Endothelial cell of umbilical vein (primary cell): ENCODE measurements at regions not wholly inside any gene's neighbourhood (a gene's known extent, or its start where the extent isn't known, plus 50 kb on each side); places are given as distances from the start of the nearest gene placed in this dataset.

Source experiments
- BruUV-seq: library from RNA; stranded (reverse); fragments of 400-500 nt; replicated peaks from 2 replicates; lab custom pipeline; 2021; lab: Mats Ljungman, UMichigan
- CTCF ChIA-PET: fragments of 300-600, 350-600 bp; sonication (Branson Sonifier 250); formaldehyde crosslinking; loops from one replicate; lab custom pipeline; 2021; ENCODE audit warnings: antibody characterized with exemption, inconsistent platforms; lab: Charles Lee
- POLR2A ChIA-PET: fragments of 300-600, 350-600 bp; sonication (Branson Sonifier 250); formaldehyde crosslinking; loops from one replicate; lab custom pipeline; 2021; ENCODE audit warnings: antibody characterized with exemption, inconsistent platforms; lab: Charles Lee
- DNase-seq: peaks from one replicate; pipeline ENCODE4 v3.0.0-alpha.2; 2011; ENCODE audit warnings: low read depth, low spot score
- FAIRE-seq: peaks from 2 replicates; lab custom pipeline; 2011; peaks lifted over from hg19 to GRCh38; lab: Jason Lieb, UNC
- H2AFZ ChIP-seq: 2 replicates; pipeline ENCODE4 v1.6.0; 2012; ENCODE audit warnings: low read depth, low read length, control low read depth, inconsistent platforms
- H3K27ac ChIP-seq: 2 replicates; pipeline ENCODE4 v1.5.1; 2011; ENCODE audit warnings: low read depth, mild to moderate bottlenecking, control low read depth, low read length, moderate library complexity; ENCODE audit not compliant: insufficient read depth
- H3K27me3 ChIP-seq, 2 experiments: 2 replicates each; pipeline versions ENCODE4 v1.6.0 to v1.6.1; 2011; ENCODE audit warnings: low read length in 2 of 2, mixed read lengths in 1 of 2; ENCODE audit not compliant: control insufficient read depth in 2 of 2, insufficient read depth in 2 of 2
- H3K36me3 ChIP-seq, 2 experiments: 2 replicates in 1 of 2; 3 replicates in 1 of 2; pipeline ENCODE4 v1.5.1; 2011; ENCODE audit warnings: low read length in 2 of 2, mild to moderate bottlenecking in 1 of 2, moderate library complexity in 1 of 2; ENCODE audit not compliant: control insufficient read depth in 2 of 2, insufficient read depth in 2 of 2; ENCODE audit errors: extremely low read depth in 1 of 2
- H3K4me1 ChIP-seq: 3 replicates; pipeline ENCODE4 v1.5.1; 2011; ENCODE audit warnings: mild to moderate bottlenecking, low read length; ENCODE audit not compliant: control insufficient read depth, insufficient read depth; ENCODE audit errors: extremely low read depth
- H3K4me2 ChIP-seq: 2 replicates; pipeline ENCODE4 v1.6.1; 2011; ENCODE audit warnings: low read length, control low read depth, mixed read lengths; ENCODE audit not compliant: insufficient read depth
- H3K4me3 ChIP-seq, 3 experiments: fragments of 200-600 bp in 1 of 3; sonication (generic), shearing (Covaris generic) in 1 of 3; replicated peaks in 1 of 3; 2 replicates each; pipeline ENCODE4 v1.5.1; 2011 to 2016; ENCODE audit warnings: control low read depth in 3 of 3, low read length in 3 of 3, mild to moderate bottlenecking in 2 of 3, inconsistent platforms in 1 of 3, low read depth in 1 of 3, moderate library complexity in 1 of 3; ENCODE audit not compliant: insufficient read depth in 1 of 3
- H3K79me2 ChIP-seq: 2 replicates; pipeline ENCODE4 v1.6.0; 2012; ENCODE audit warnings: low read length, inconsistent platforms; ENCODE audit not compliant: control insufficient read depth, insufficient read depth
- H3K9ac ChIP-seq: replicated peaks from 2 replicates; pipeline ENCODE3; 2011; ENCODE audit warnings: low read length, control low read depth; ENCODE audit not compliant: insufficient read depth; ENCODE audit errors: extremely low read depth
- H3K9me1 ChIP-seq: replicated peaks from 3 replicates; pipeline ENCODE4 v1.6.0; 2011; ENCODE audit warnings: mild to moderate bottlenecking, low read length; ENCODE audit not compliant: control insufficient read depth, insufficient read depth; ENCODE audit errors: extremely low read depth
- H3K9me3 ChIP-seq: replicated peaks from 2 replicates; pipeline ENCODE4 v1.5.1; 2012; ENCODE audit warnings: low read length, inconsistent platforms; ENCODE audit not compliant: control insufficient read depth, insufficient read depth
- H4K20me1 ChIP-seq: replicated peaks from 2 replicates; pipeline ENCODE3; 2011; ENCODE audit warnings: mild to moderate bottlenecking, low read length; ENCODE audit not compliant: control insufficient read depth, insufficient read depth; ENCODE audit errors: extremely low read depth
- EZH2 ChIP-seq: IDR thresholded peaks from 2 replicates; pipeline ENCODE4 v1.6.1; 2012; ENCODE audit warnings: borderline replicate concordance, low read depth, mild to moderate bottlenecking, moderate library complexity, low read length, inconsistent platforms; ENCODE audit not compliant: severe bottlenecking
- FOS ChIP-seq: IDR thresholded peaks from 2 replicates; pipeline ENCODE4 v1.6.1; 2011; ENCODE audit warnings: mild to moderate bottlenecking, low read length, moderate library complexity, borderline replicate concordance; ENCODE audit not compliant: insufficient read depth
- GATA2 ChIP-seq: IDR thresholded peaks from 2 replicates; pipeline ENCODE4 v1.7.0; 2011; ENCODE audit warnings: low read depth, mild to moderate bottlenecking, moderate library complexity, mixed read lengths, low read length; ENCODE audit not compliant: insufficient read length, insufficient read depth
- JUN ChIP-seq: IDR thresholded peaks from 2 replicates; pipeline ENCODE4 v1.6.1; 2011; ENCODE audit warnings: borderline replicate concordance, low read depth; ENCODE audit not compliant: insufficient read length, insufficient read depth
- MAX ChIP-seq: IDR thresholded peaks from 2 replicates; pipeline ENCODE4 v1.6.1; 2011; ENCODE audit not compliant: insufficient read depth, insufficient read length
- MYC ChIP-seq: IDR thresholded peaks from one replicate; pipeline ENCODE4 v1.6.1; 2011; ENCODE audit warnings: mild to moderate bottlenecking, low read depth, low read length
- POLR2A ChIP-seq: IDR thresholded peaks from 2 replicates; pipeline ENCODE4 v1.6.1; 2012; ENCODE audit warnings: low read depth, mild to moderate bottlenecking, control low read depth, low read length
- POLR2AphosphoS5 ChIP-seq: IDR thresholded peaks from 2 replicates; pipeline ENCODE4 v1.6.1; 2012; ENCODE audit warnings: low read depth, mild to moderate bottlenecking, control low read depth, low read length, moderate library complexity; ENCODE audit not compliant: insufficient read depth
- dilution Hi-C: fragments of 300-500 bp; cut with MboI; formaldehyde crosslinking; loops from one replicate; pipeline ENCODE4 v1.15.0; 2019; ENCODE audit warnings: low sequenced_read_pairs; ENCODE audit not compliant: extremely low pct_ligation_motif_present
- intact Hi-C: fragments of 100-400 bp; cut with micrococcal nuclease; formaldehyde crosslinking; loops from one replicate; pipeline ENCODE4 v1.10.0; 2022
- TF ChIP-seq, protein P1 (sequence below), 2 donors: IDR thresholded peaks; 1 replicate in 1 of 2; 2 replicates in 1 of 2; pipeline ENCODE4 v1.5.1; 2011; ENCODE audit warnings: low read length in 2 of 2, mild to moderate bottlenecking in 2 of 2, moderate library complexity in 2 of 2, control low read depth in 1 of 2, inconsistent platforms in 1 of 2, low read depth in 1 of 2; ENCODE audit not compliant: insufficient read depth in 1 of 2; ENCODE audit errors: extremely low read depth in 1 of 2

DNA sequence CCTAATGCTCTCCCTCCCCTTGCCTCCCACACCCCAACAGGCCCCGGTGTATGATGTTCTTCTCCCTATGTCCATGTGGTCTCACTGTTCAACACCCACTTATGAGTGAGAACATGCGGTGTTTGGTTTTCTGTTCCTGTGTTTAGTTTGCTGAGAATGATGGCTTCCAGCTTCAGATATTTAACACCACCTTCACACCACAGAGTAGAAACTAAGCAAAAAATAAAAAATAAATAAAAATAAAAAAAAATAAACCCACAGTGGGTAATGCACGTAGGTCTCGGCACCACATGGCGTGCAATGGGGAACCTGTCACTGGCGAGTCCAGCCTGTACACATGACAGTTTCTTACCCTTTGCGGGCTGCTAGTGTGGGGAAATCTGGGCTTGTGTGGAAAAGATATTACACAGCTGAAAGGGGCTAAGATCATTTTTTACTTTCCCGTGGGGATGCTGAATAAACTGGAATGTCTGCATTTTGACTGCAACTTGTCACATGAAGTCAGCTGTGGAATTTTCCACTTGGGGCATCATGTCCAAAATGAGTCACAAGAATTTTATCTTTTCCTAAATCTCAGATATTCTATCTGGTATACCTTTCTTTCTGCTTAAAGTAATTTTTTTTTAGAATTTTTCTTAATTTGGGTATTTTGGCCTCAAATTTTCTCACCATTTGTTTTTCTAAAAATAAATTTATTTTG, 170.5 kb downstream of the IRS2 start:
- TF ChIP-seq MYC = no peak
- FAIRE-seq (no peak), DNase-seq (no peak)
- Histone ChIP-seq H3K36me3 (no peaks in the 10 kb centered on the region), H3K4me3 (no peak overlapping the region), H3K27me3 (no peaks in the 10 kb centered on the region), H3K4me1 (no peaks in the 10 kb centered on the region), H2AFZ (no peak overlapping the region), H3K9me1 (no peaks in the 10 kb centered on the region), H3K9ac (no peak overlapping the region), H3K9me3 (no peaks in the 10 kb centered on the region), H3K79me2 (no peaks in the 10 kb centered on the region), H3K27ac (no peak overlapping the region), H4K20me1 (no peaks in the 10 kb centered on the region), H3K4me2 (no peak overlapping the region)
- no TSS peak for BruUV-seq
- intact Hi-C loops = no loop called here
- POLR2A ChIA-PET = no interaction called here
- CTCF ChIA-PET = no interaction called here
- dilution Hi-C loops = no loop called here

DNA sequence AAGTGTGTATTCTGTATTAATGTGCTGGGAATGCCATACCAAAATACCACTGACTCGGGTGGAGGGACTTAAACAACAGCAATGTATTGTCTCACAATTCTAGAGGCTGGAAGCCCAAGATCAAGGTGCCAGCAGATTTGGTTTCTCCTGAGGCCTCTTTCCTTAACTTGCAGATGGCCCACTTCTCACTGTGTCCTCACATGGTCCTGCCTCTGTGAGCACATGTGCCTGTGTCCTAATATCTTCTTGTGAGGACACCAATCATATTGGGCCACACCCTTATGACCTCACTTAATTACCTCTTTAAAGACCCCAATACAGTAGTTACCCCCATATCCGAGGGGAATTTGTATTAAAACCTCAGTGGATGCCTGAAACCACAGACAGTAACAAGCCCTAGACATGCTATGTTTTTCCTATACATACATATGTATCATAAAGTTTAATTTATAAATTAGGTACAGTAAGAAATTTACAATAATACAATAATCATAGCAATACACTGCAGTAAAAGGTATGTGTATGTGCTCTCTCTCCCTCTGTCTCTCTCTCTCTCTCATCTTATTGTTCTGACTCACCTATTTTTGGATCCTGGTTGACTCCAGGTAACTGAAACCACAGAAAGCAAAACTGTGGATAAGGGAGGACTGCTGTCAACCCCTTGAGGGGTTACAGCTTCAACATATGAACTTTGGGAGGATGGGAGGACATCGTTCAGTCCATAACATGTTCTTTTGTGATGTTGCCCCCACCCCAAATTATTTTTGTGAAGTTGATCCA, 174.3 kb downstream of the IRS2 start:
- Histone ChIP-seq H3K9me3 (peaks cover 2% of the 10 kb centered on the region), H3K79me2 (no peaks in the 10 kb centered on the region), H3K9me1 (no peaks in the 10 kb centered on the region), H4K20me1 (no peaks in the 10 kb centered on the region), H3K27me3 (no peaks in the 10 kb centered on the region), H3K4me2 (no peak overlapping the region), H3K9ac (no peak overlapping the region), H3K4me1 (no peaks in the 10 kb centered on the region), H3K4me3 (no peak overlapping the region), H3K36me3 (no peaks in the 10 kb centered on the region), H3K27ac (no peak overlapping the region), H2AFZ (no peak overlapping the region)
- dilution Hi-C loops (no loop called here), intact Hi-C loops (no loop called here)
- DNase-seq (no peak), FAIRE-seq (no peak)
- CTCF ChIA-PET = no interaction called here
- POLR2A ChIA-PET = no interaction called here
- TF ChIP-seq JUN (no peak), EZH2 (no peak), GATA2 (no peak), POLR2AphosphoS5 (no peak), MYC (no peak), FOS (no peak), MAX (no peak), POLR2A (no peak)
- TF ChIP-seq, protein P1, sequence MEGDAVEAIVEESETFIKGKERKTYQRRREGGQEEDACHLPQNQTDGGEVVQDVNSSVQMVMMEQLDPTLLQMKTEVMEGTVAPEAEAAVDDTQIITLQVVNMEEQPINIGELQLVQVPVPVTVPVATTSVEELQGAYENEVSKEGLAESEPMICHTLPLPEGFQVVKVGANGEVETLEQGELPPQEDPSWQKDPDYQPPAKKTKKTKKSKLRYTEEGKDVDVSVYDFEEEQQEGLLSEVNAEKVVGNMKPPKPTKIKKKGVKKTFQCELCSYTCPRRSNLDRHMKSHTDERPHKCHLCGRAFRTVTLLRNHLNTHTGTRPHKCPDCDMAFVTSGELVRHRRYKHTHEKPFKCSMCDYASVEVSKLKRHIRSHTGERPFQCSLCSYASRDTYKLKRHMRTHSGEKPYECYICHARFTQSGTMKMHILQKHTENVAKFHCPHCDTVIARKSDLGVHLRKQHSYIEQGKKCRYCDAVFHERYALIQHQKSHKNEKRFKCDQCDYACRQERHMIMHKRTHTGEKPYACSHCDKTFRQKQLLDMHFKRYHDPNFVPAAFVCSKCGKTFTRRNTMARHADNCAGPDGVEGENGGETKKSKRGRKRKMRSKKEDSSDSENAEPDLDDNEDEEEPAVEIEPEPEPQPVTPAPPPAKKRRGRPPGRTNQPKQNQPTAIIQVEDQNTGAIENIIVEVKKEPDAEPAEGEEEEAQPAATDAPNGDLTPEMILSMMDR (IDR thresholded peaks at IDR 0.05; ENCODE audit: extremely low read depth in 1 of 2, insufficient read depth in 1 of 2, low read depth in 1 of 2, low read length in 2 of 2) = no peak
- no TSS peak for BruUV-seq
